ENCODE measurements at regions not wholly inside any gene's neighbourhood (a gene's known extent, or its start where the extent isn't known, plus 50 kb on each side); places are given as distances from the start of the nearest gene placed in this dataset.

DNA sequence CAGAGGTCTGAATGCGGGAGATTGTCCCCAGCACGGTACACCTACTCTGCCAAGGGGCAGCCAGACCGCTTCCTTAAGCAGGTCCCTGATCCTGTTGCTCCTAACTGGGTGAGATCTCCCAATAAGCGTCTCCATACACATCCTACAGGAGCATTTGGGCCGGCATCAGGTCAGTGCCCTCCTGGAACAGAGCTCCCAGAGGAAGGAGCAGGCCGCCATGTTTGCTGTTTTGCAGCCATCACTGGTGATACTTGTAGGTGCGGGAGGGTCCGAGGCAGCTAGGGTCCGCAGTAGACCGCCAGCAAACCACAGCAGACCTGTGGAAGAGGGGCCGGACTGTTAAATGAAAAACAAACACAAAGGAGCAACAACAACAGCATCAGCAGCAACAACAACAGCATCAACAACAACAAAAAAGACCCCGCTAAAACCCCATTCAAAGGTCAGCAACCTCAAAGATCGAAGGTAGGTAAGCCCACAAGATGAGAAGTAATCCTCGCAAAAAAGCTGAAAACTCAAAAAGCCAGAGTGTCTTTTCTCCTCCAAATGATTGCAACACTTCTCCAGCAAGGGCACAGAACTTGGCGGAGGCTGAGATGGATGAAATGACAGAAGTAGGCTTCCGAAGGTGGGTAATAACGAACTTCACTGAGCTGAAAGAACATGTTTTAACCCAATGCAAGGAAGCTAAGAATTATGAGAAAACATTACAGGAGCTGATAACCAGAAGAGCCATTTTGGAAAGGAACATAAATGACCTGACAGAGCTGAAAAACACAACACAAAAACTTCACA is 79.0 kb upstream of the CDH7 start:
- TF ChIP-seq CTCF (IDR thresholded peaks at IDR 0.05) (no peak), POLR2A (IDR thresholded peaks at IDR 0.05; ENCODE audit: low read depth) (no peak), EP300 (IDR thresholded peaks at IDR 0.05) (no peak)

All from esophagus muscularis mucosa (tissue), 4 donors.